Keratinocyte (primary cell): ENCODE measurements at regions not wholly inside any gene's neighbourhood (a gene's known extent, or its start where the extent isn't known, plus 50 kb on each side); places are given as distances from the start of the nearest gene placed in this dataset.

Experiments used
- DNase-seq: peaks from one replicate; pipeline ENCODE4 v3.0.0-alpha.2; 2011; ENCODE audit warnings: low read depth, missing footprints, low spot score
- FAIRE-seq: peaks from 2 replicates; lab custom pipeline; 2011; peaks lifted over from hg19 to GRCh38; lab: Jason Lieb, UNC
- H2AFZ ChIP-seq: 2 replicates; pipeline ENCODE4 v1.6.0; 2012; ENCODE audit warnings: low read length, control low read depth, inconsistent platforms; ENCODE audit not compliant: control insufficient read depth
- H3K27ac ChIP-seq: 2 replicates; pipeline ENCODE4 v1.5.1; 2011; ENCODE audit warnings: low read length; ENCODE audit not compliant: control insufficient read depth, insufficient read depth
- H3K27me3 ChIP-seq: 3 replicates; pipeline ENCODE4 v1.6.0; 2011; ENCODE audit warnings: low read length; ENCODE audit not compliant: control insufficient read depth, insufficient read depth; ENCODE audit errors: extremely low read depth
- H3K36me3 ChIP-seq, 2 experiments: 2 replicates in 1 of 2; 3 replicates in 1 of 2; pipeline ENCODE4 v1.5.1; 2011; ENCODE audit warnings: low read length in 2 of 2, mild to moderate bottlenecking in 1 of 2; ENCODE audit not compliant: control insufficient read depth in 2 of 2, insufficient read depth in 2 of 2; ENCODE audit errors: extremely low read depth in 1 of 2
- H3K4me1 ChIP-seq: 3 replicates; pipeline ENCODE4 v1.5.1; 2011; ENCODE audit warnings: low read length; ENCODE audit not compliant: control insufficient read depth, insufficient read depth; ENCODE audit errors: extremely low read depth
- H3K4me2 ChIP-seq: 3 replicates; pipeline ENCODE4 v1.6.0; 2011; ENCODE audit warnings: low read depth, low read length; ENCODE audit not compliant: control insufficient read depth, insufficient read depth; ENCODE audit errors: extremely low read depth
- H3K4me3 ChIP-seq, 3 experiments: fragments of 200-600 bp in 1 of 3; sonication (generic) in 1 of 3; 2 replicates in 2 of 3; 3 replicates in 1 of 3; pipeline ENCODE4 v1.5.1; 2011 to 2016; ENCODE audit warnings: low read length in 3 of 3, mild to moderate bottlenecking in 3 of 3, control low read depth in 2 of 3, inconsistent platforms in 1 of 3, low read depth in 1 of 3, mixed read lengths in 1 of 3, mixed run types in 1 of 3, moderate library complexity in 1 of 3; ENCODE audit not compliant: control insufficient read depth in 2 of 3, insufficient read depth in 2 of 3; ENCODE audit errors: extremely low read depth in 1 of 3
- H3K79me2 ChIP-seq: 2 replicates; pipeline ENCODE4 v1.6.0; 2012; ENCODE audit warnings: low read length; ENCODE audit not compliant: control insufficient read depth, insufficient read depth
- H3K9ac ChIP-seq: 3 replicates; pipeline ENCODE4 v1.6.0; 2011; ENCODE audit warnings: low read length; ENCODE audit not compliant: control insufficient read depth, insufficient read depth; ENCODE audit errors: extremely low read depth
- H3K9me1 ChIP-seq: 3 replicates; pipeline ENCODE4 v1.6.0; 2011; ENCODE audit warnings: low read length; ENCODE audit not compliant: control insufficient read depth, insufficient read depth; ENCODE audit errors: extremely low read depth
- H3K9me3 ChIP-seq: 2 replicates; pipeline ENCODE4 v1.5.1; 2012; ENCODE audit warnings: low read depth, low read length; ENCODE audit not compliant: control insufficient read depth
- H4K20me1 ChIP-seq: 3 replicates; pipeline ENCODE4 v1.6.0; 2011; ENCODE audit warnings: low read length; ENCODE audit not compliant: control insufficient read depth, insufficient read depth; ENCODE audit errors: extremely low read depth
- EZH2 ChIP-seq: IDR thresholded peaks from one replicate; pipeline ENCODE4 v1.6.1; 2012; ENCODE audit warnings: inconsistent platforms, mild to moderate bottlenecking, low read length, moderate library complexity
- dilution Hi-C: fragments of 300-500 bp; cut with MboI; formaldehyde crosslinking; loops from one replicate; pipeline ENCODE4 v1.7.0; 2020; ENCODE audit warnings: low sequenced_read_pairs; ENCODE audit not compliant: extremely low pct_ligation_motif_present
- TF ChIP-seq, protein P1 (sequence below), 3 experiments: IDR thresholded peaks in 1 of 3; conservative IDR thresholded peaks in 1 of 3; optimal IDR thresholded peaks in 1 of 3; 2 replicates in 2 of 3; 3 replicates in 1 of 3; pipeline versions ENCODE3 to v1.5.1; 2011; ENCODE audit warnings: low read length in 3 of 3, mild to moderate bottlenecking in 3 of 3, moderate library complexity in 2 of 3, control low read depth in 1 of 3, inconsistent platforms in 1 of 3; ENCODE audit not compliant: insufficient read depth in 2 of 3; ENCODE audit errors: extremely low read depth in 1 of 3

DNA sequence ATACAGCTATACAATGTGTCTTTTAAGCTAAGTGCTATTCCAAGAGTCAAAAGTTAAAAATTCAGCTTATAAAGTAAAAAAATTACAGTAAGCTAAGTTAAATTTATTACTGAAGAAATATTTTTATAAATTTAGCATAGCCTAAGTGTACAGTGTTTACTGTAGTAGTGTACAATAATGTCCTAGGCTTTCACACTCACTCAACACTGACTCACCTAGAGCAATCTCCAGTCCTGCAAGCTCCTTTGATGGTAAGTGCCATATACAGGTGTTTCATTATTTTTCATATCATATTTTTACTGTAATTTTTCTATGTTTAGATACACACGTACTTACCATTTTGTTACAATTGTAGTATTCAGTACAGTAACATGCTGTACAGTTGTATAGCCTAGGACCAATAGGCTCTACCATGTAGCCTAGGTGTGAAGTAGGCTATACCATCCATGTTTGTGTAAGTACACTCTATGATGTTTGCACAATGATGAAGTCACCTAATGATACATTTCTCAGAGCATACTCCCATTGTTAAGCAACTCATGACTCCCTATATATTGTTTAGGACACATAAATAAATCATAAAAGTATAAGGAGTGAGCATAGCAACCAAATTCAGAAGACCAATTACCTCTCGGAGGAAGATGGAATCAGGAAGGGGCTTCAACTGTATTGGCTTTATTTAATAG is 165.1 kb upstream of the SLC30A5 start:
- no peaks in the 10 kb centered on the region for H3K36me3 ChIP-seq
- DNase-seq, result no peak
- H2AFZ ChIP-seq, result no peak overlapping the region
- dilution Hi-C loops, result no loop called here
- no peak overlapping the region for H3K9ac ChIP-seq
- no peak for TF ChIP-seq EZH2
- TF ChIP-seq, protein P1, sequence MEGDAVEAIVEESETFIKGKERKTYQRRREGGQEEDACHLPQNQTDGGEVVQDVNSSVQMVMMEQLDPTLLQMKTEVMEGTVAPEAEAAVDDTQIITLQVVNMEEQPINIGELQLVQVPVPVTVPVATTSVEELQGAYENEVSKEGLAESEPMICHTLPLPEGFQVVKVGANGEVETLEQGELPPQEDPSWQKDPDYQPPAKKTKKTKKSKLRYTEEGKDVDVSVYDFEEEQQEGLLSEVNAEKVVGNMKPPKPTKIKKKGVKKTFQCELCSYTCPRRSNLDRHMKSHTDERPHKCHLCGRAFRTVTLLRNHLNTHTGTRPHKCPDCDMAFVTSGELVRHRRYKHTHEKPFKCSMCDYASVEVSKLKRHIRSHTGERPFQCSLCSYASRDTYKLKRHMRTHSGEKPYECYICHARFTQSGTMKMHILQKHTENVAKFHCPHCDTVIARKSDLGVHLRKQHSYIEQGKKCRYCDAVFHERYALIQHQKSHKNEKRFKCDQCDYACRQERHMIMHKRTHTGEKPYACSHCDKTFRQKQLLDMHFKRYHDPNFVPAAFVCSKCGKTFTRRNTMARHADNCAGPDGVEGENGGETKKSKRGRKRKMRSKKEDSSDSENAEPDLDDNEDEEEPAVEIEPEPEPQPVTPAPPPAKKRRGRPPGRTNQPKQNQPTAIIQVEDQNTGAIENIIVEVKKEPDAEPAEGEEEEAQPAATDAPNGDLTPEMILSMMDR (optimal IDR thresholded peaks at IDR 0.05 in 1 of 3, IDR thresholded peaks at IDR 0.05 in 1 of 3, conservative IDR thresholded peaks at IDR 0.05 in 1 of 3; ENCODE audit: extremely low read depth in 1 of 3, insufficient read depth in 2 of 3, low read length in 3 of 3), result no peak
- no peak overlapping the region for H3K4me3 ChIP-seq
- H3K4me1 ChIP-seq, result no peaks in the 10 kb centered on the region
- no peak for FAIRE-seq
- no peaks in the 10 kb centered on the region for H3K27me3 ChIP-seq
- H3K27ac ChIP-seq, result no peak overlapping the region
- H3K4me2 ChIP-seq, result no peak overlapping the region
- H3K9me1 ChIP-seq, result no peaks in the 10 kb centered on the region
- H4K20me1 ChIP-seq, result no peaks in the 10 kb centered on the region
- no peaks in the 10 kb centered on the region for H3K9me3 ChIP-seq
- no peaks in the 10 kb centered on the region for H3K79me2 ChIP-seq

DNA sequence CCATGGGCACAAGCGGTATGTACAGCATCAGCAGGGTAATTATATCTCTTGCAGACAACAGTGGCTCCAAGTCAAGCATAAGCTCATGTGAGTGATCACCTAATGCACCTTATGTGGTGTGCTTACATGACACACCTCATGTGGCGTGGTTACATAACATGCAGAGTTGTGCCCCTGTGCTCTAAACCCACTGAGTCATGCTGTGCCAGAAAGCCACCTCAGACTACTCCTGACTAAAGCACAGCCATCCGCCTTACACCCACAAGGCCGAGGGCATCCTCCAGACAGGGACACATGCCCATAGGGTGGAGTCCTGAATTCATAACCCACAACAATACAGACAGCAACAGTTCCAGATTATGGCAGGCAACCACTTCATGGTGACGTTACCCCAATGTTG is 163.7 kb upstream of the SLC30A5 start:
- Histone ChIP-seq H3K9me1 (no peaks in the 10 kb centered on the region), H4K20me1 (no peaks in the 10 kb centered on the region), H3K4me2 (no peak overlapping the region), H3K9ac (no peak overlapping the region), H3K4me3 (no peak overlapping the region), H3K79me2 (no peaks in the 10 kb centered on the region), H3K27me3 (no peaks in the 10 kb centered on the region), H3K36me3 (no peaks in the 10 kb centered on the region), H3K4me1 (no peaks in the 10 kb centered on the region), H2AFZ (no peak overlapping the region), H3K9me3 (no peaks in the 10 kb centered on the region), H3K27ac (no peak overlapping the region)
- FAIRE-seq, result no peak
- no peak for TF ChIP-seq EZH2
- TF ChIP-seq, protein P1 (optimal IDR thresholded peaks at IDR 0.05 in 1 of 3, IDR thresholded peaks at IDR 0.05 in 1 of 3, conservative IDR thresholded peaks at IDR 0.05 in 1 of 3; ENCODE audit: extremely low read depth in 1 of 3, insufficient read depth in 2 of 3, low read length in 3 of 3), result no peak
- dilution Hi-C loops, result no loop called here
- no peak for DNase-seq
